Esophagus squamous epithelium (tissue), 5 donors: ENCODE measurements at regions not wholly inside any gene's neighbourhood (a gene's known extent, or its start where the extent isn't known, plus 50 kb on each side); places are given as distances from the start of the nearest gene placed in this dataset.
A peak's percentile ranks its signal among the peaks of the same experiment; 100 is the strongest.

ENCODE experiments used
- DNase-seq: peaks from one replicate; lab custom pipeline; 2025; lab: John Stamatoyannopoulos, UW
- H3K27ac ChIP-seq, 4 donors: fragments of 200-600 bp; sonication (generic); one replicate each; pipeline ENCODE4 v1.5.1; 2016 to 2019; ENCODE audit warnings: mild to moderate bottlenecking in 1 of 4
- H3K27me3 ChIP-seq, 4 donors: fragments of 200-600 bp; sonication (generic); 1 replicate in 3 of 4; 2 replicates in 1 of 4; pipeline versions ENCODE4 v1.5.1 to v1.6.0; 2017 to 2021; ENCODE audit warnings: antibody characterized with exemption in 1 of 4
- H3K36me3 ChIP-seq, 3 donors: fragments of 200-600 bp; sonication (generic); one replicate each; pipeline ENCODE4 v1.5.1; 2016 to 2019
- H3K4me1 ChIP-seq, 3 donors: fragments of 200-600 bp; sonication (generic); one replicate each; pipeline ENCODE4 v1.5.1; 2017 to 2019
- H3K4me3 ChIP-seq, 4 donors: fragments of 200-600 bp; sonication (generic); 1 replicate in 3 of 4; 2 replicates in 1 of 4; pipeline ENCODE4 v1.5.1; 2016 to 2019; ENCODE audit warnings: mild to moderate bottlenecking in 2 of 4, moderate library complexity in 1 of 4
- H3K9me3 ChIP-seq, 3 donors: fragments of 200-600 bp; sonication (generic); one replicate each; pipeline ENCODE4 v1.5.1; 2016 to 2019
- POLR2A ChIP-seq, 4 donors: fragments of 450-650 bp; IDR thresholded peaks; one replicate each; pipeline ENCODE4 v1.6.1; 2017; ENCODE audit warnings: antibody characterized with exemption in 4 of 4, mild to moderate bottlenecking in 4 of 4, moderate library complexity in 3 of 4
- WGBS, 2 donors: methylation state at CpG; one replicate each; pipeline ENCODE4 v1.1.5; 2018; 5-methylcytosine and 5-hydroxymethylcytosine counted together
- intact Hi-C: fragments of 100-400 bp; cut with DNase I; formaldehyde crosslinking; loops from one replicate; pipeline ENCODE4 v1.15.0; 2022
- TF ChIP-seq, protein P1 (sequence below), 6 experiments: fragments of 450-650 bp in 4 of 6; fragments of 200-600 bp in 2 of 6; sonication (generic) in 2 of 6; IDR thresholded peaks; one replicate each; pipeline ENCODE4 v1.5.1; 2016 to 2019; ENCODE audit warnings: antibody characterized with exemption in 6 of 6, mild to moderate bottlenecking in 4 of 6, moderate library complexity in 4 of 6
- donor health status: DM: yes; HTN: yes; CAD: no.

DNA sequence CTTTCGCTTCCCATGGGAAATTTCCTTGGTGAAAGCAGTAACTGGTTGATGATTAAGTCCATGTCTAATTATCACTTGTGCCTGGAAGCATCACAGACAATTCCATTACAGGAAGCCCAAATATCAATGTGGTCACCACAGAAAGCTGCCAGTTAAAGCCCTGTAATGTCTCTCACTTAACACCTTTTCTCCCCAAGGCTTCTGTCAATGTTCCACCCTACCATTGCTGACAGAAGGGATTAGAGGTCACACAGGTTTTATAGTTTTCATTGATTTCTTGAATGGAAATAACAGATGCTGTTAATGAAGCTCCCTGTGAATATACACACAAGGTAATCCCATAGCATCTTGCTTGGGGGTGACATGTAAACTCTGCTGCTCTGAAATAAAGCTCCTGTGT is 279.2 kb downstream of the COX7C start:
- Histone ChIP-seq H3K4me3 (no peak overlapping the region), H3K27ac (no peak overlapping the region), H3K4me1 (no peaks in the 10 kb centered on the region), H3K36me3 (no peaks in the 10 kb centered on the region), H3K9me3 (no peaks in the 10 kb centered on the region), H3K27me3 (no peaks in the 10 kb centered on the region)
- TF ChIP-seq POLR2A (IDR thresholded peaks at IDR 0.05) = no peak
- TF ChIP-seq, protein P1, sequence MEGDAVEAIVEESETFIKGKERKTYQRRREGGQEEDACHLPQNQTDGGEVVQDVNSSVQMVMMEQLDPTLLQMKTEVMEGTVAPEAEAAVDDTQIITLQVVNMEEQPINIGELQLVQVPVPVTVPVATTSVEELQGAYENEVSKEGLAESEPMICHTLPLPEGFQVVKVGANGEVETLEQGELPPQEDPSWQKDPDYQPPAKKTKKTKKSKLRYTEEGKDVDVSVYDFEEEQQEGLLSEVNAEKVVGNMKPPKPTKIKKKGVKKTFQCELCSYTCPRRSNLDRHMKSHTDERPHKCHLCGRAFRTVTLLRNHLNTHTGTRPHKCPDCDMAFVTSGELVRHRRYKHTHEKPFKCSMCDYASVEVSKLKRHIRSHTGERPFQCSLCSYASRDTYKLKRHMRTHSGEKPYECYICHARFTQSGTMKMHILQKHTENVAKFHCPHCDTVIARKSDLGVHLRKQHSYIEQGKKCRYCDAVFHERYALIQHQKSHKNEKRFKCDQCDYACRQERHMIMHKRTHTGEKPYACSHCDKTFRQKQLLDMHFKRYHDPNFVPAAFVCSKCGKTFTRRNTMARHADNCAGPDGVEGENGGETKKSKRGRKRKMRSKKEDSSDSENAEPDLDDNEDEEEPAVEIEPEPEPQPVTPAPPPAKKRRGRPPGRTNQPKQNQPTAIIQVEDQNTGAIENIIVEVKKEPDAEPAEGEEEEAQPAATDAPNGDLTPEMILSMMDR (IDR thresholded peaks at IDR 0.05) = no peak
- intact Hi-C loops = no loop called here
- DNase-seq = no peak
- WGBS, 2 donors = 71 to 77% methylated on average over 1 of the region's 1 CpG

DNA sequence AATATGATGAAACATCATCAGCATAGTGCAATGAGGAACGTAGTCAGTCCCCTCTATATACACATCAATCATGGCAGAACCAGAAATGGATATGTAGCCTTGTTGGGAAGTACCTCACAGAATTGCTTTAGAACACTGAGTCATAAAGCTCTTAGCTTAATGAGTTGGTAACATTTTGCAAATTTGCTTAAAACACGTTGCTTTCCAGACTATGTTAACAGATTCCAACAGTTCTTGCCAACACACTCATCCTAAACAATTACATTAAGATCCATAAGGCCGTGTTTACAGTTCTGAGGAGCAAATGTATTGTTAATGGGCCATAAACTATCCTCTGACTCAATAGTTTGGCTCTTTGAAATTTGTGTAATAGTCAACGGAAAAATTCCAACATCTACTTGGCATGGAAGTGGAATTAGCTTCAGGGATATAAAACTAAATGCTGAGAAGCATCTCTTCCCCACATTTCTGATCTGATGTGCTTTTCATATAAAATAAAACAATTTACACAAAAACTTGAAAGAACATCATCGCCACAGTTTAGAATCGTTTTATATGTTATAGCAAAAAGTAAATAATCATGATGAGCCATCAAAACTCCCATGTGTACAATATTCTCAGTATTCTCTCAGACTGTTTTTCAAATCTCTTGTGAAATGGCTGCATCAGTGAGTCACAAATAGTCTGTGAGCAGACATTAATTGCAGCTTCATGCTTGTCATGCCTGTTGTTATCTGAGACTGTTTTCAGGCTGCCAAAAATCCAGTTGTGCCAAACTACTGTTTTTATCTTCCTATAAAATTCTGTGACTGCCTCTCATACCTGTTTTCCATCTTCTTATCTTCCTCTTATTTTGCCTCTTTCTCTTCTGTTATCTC is 291.9 kb downstream of the COX7C start:
- no peaks in the 10 kb centered on the region for H3K4me1 ChIP-seq
- peak overlapping the region in 1 of 4 donors; percentile 30 for H3K27ac ChIP-seq
- H3K27me3 ChIP-seq = no peaks in the 10 kb centered on the region
- H3K36me3 ChIP-seq = no peaks in the 10 kb centered on the region
- no peak overlapping the region for H3K4me3 ChIP-seq
- 36 to 40% methylated on average over 6 of the region's 6 CpGs for WGBS, 2 donors
- no peak for DNase-seq
- TF ChIP-seq POLR2A (IDR thresholded peaks at IDR 0.05) = no peak
- TF ChIP-seq, protein P1 (IDR thresholded peaks at IDR 0.05) = no peak
- intact Hi-C loops = no loop called here
- no peaks in the 10 kb centered on the region for H3K9me3 ChIP-seq

DNA sequence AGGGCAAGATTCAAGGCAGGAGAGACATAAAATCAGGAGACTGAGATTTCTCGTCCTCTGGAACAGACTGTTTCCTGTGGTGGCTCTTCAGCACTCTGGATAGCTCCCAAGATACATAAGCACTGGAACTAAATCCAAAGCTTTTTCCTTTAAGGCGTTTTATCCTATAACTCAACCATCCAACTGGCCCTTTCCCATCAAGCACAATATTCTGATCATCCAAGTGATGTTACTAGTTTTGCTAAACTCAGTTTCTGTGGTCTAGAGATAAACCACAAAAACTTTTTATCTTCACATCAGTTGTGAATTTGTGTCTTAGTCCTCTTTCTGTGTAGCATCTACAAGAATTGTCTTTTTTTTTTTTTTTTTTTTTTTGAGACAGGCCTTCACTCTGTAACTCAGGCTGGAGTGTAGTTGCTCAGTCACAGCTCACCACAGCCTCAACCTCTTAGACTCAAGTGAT is 299.4 kb downstream of the COX7C start:
- no peak for DNase-seq
- Histone ChIP-seq H3K9me3 (no peaks in the 10 kb centered on the region), H3K27me3 (no peaks in the 10 kb centered on the region), H3K4me3 (no peak overlapping the region), H3K27ac (no peak overlapping the region), H3K36me3 (no peaks in the 10 kb centered on the region), H3K4me1 (no peaks in the 10 kb centered on the region)
- TF ChIP-seq, protein P1 (IDR thresholded peaks at IDR 0.05) = no peak
- no peak for TF ChIP-seq POLR2A (IDR thresholded peaks at IDR 0.05)
- intact Hi-C loops = no loop called here
- 13 to 19% methylated on average over 2 of the region's 2 CpGs for WGBS, 2 donors

DNA sequence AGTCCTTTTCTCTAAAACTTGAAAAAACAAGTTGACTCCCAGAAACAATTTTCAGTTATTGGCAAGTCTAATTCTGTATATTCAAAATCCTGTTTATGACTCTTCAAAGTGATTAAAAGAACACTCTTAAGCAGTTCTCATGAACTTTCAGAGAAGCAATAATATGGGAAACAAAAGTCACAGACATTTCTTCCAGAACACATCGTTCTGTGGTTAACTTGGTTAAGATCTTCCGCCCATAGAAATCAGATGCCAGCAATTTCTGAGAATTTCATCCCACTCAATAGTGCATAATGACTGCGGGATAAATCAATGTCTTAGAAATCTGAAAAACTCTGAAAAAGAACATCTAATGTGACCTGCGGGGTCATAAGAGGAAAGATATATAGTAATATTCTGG is 300.5 kb downstream of the COX7C start:
- DNase-seq = no peak
- 51 to 55% methylated on average over 4 of the region's 4 CpGs for WGBS, 2 donors
- intact Hi-C loops = no loop called here
- Histone ChIP-seq H3K9me3 (no peaks in the 10 kb centered on the region), H3K4me3 (no peak overlapping the region), H3K27ac (no peak overlapping the region), H3K4me1 (no peaks in the 10 kb centered on the region), H3K36me3 (no peaks in the 10 kb centered on the region), H3K27me3 (no peaks in the 10 kb centered on the region)
- TF ChIP-seq, protein P1 (IDR thresholded peaks at IDR 0.05) = no peak
- no peak for TF ChIP-seq POLR2A (IDR thresholded peaks at IDR 0.05)

DNA sequence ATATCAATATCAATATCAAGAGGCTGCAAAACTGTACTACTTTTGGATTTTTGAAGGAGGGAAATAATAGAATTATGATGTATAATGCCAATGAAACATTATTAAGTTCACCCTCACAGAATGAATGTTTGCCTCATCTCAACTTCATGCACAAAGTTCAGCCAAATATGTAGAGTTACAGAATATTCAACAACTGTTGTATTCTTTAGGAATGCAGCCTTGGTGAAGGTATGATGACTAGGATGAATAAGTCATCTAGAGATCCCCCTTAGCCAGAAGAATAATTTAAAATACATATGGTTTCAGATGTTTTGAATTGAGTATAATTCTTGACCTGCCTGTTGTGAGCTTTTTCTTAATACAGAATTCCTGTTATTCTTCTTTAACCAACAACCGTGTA is 308.3 kb downstream of the COX7C start:
- 84 to 88% methylated on average over 1 of the region's 1 CpG for WGBS, 2 donors
- Histone ChIP-seq H3K27ac (no peak overlapping the region), H3K27me3 (no peaks in the 10 kb centered on the region), H3K36me3 (no peaks in the 10 kb centered on the region), H3K9me3 (no peaks in the 10 kb centered on the region), H3K4me3 (no peak overlapping the region), H3K4me1 (no peaks in the 10 kb centered on the region)
- DNase-seq = no peak
- TF ChIP-seq, protein P1 (IDR thresholded peaks at IDR 0.05) = no peak
- no peak for TF ChIP-seq POLR2A (IDR thresholded peaks at IDR 0.05)
- intact Hi-C loops = no loop called here
